ENCODE measurements at regions not wholly inside any gene's neighbourhood (a gene's known extent, or its start where the extent isn't known, plus 50 kb on each side); places are given as distances from the start of the nearest gene placed in this dataset.

DNA sequence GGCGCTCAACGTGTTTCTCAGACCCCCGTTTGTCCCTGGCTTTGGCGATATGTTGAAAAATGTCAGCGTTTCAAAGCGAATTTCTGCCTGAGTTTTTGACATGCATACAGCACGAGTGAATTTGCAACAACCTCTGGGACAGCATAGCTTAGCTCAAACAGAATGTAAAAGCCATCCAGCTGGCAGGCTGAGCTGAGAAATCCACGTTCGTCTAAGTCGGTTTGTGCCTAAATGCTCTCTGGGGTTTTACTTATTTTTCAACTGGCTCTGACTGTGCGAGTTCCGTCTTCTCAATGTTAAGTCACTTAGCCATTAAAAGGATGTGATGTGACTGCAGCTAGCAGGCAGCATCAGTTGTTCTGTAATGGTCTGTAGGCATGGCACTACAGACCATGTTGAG is 243.5 kb upstream of the SLCO3A1 start:
- intact Hi-C loops (cut with DNase I): no loop called here
- DNase-seq: no peak
- Histone ChIP-seq H3K27me3 (no peaks in the 10 kb centered on the region), H3K4me3 (no peak overlapping the region), H3K27ac (no peak overlapping the region), H3K36me3 (no peaks in the 10 kb centered on the region), H3K4me1 (peaks cover 0 to 3% of the 10 kb centered on the region in 2 donors), H3K9me3 (no peaks in the 10 kb centered on the region)
- ATAC-seq: no peak
- TF ChIP-seq, protein P1, sequence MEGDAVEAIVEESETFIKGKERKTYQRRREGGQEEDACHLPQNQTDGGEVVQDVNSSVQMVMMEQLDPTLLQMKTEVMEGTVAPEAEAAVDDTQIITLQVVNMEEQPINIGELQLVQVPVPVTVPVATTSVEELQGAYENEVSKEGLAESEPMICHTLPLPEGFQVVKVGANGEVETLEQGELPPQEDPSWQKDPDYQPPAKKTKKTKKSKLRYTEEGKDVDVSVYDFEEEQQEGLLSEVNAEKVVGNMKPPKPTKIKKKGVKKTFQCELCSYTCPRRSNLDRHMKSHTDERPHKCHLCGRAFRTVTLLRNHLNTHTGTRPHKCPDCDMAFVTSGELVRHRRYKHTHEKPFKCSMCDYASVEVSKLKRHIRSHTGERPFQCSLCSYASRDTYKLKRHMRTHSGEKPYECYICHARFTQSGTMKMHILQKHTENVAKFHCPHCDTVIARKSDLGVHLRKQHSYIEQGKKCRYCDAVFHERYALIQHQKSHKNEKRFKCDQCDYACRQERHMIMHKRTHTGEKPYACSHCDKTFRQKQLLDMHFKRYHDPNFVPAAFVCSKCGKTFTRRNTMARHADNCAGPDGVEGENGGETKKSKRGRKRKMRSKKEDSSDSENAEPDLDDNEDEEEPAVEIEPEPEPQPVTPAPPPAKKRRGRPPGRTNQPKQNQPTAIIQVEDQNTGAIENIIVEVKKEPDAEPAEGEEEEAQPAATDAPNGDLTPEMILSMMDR (IDR thresholded peaks at IDR 0.05): no peak

- H3K27me3 ChIP-seq: no peaks in the 10 kb centered on the region
- H3K4me1 ChIP-seq: peaks cover 0 to 3% of the 10 kb centered on the region in 2 donors
- H3K4me3 ChIP-seq: no peak overlapping the region
- no peak overlapping the region for H3K27ac ChIP-seq
- no peak for ATAC-seq
- H3K36me3 ChIP-seq: no peaks in the 10 kb centered on the region
- TF ChIP-seq, protein P1 (IDR thresholded peaks at IDR 0.05): no peak
- H3K9me3 ChIP-seq: no peaks in the 10 kb centered on the region
- no peak for DNase-seq
- intact Hi-C loops (cut with DNase I): no loop called here
Measured at GRCh38 chr15:91611561-91612323, 241.8 kb upstream of the SLCO3A1 start.

DNA sequence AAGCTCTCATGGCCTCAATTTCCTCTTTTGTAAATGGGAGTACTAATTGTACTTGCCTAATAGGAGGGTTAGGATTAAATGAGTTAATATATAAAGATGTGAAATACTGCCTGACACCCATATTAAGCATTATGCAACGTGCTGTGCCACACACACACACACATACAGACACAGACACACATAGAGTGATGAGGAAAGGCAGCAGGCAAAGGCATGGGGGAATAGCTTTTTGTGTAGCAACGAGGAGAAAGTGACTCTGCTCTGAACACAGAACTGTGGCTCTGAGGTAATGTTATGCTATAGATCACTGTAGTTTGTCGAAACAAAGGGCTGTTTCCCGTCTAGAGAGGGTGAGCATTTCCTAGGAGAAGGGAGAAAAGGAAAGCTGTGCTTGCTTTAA is 233.3 kb upstream of the SLCO3A1 start:
- TF ChIP-seq, protein P1 (IDR thresholded peaks at IDR 0.05): no peak
- no peak overlapping the region for H3K4me3 ChIP-seq
- intact Hi-C loops (cut with DNase I): no loop called here
- no peak overlapping the region for H3K27ac ChIP-seq
- no peak for ATAC-seq
- H3K4me1 ChIP-seq: no peaks in the 10 kb centered on the region
- no peaks in the 10 kb centered on the region for H3K36me3 ChIP-seq
- DNase-seq: no peak
- H3K9me3 ChIP-seq: no peaks in the 10 kb centered on the region
- no peaks in the 10 kb centered on the region for H3K27me3 ChIP-seq

DNA sequence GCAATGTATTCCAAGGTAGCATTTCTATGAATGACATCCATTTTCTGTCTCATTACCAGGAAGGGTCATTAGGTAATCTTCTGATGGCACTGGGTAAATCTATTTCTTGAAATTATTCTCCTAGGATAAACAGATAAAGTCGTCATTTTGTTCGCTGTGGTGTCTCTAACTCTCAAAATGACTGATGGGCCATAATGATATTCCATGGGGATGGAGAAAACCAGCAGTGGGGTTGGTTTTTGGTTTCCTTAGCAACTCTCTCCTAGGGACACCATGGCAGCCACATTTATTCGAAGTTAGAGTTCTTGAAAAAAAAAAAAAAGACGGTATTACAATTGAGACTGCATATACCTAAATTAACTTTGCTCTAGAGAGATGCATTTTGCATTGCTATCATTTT is 231.3 kb upstream of the SLCO3A1 start:
- DNase-seq: no peak
- no peaks in the 10 kb centered on the region for H3K27me3 ChIP-seq
- no peak for ATAC-seq
- H3K4me3 ChIP-seq: no peak overlapping the region
- TF ChIP-seq, protein P1 (IDR thresholded peaks at IDR 0.05): no peak
- no peaks in the 10 kb centered on the region for H3K9me3 ChIP-seq
- no peaks in the 10 kb centered on the region for H3K4me1 ChIP-seq
- H3K27ac ChIP-seq: no peak overlapping the region
- intact Hi-C loops (cut with DNase I): no loop called here
- H3K36me3 ChIP-seq: no peaks in the 10 kb centered on the region

GRCh38 chr15:91622711-91623342 is 230.7 kb upstream of the SLCO3A1 start:
- no peaks in the 10 kb centered on the region for H3K9me3 ChIP-seq
- TF ChIP-seq, protein P1 (IDR thresholded peaks at IDR 0.05): no peak
- no peaks in the 10 kb centered on the region for H3K36me3 ChIP-seq
- H3K4me3 ChIP-seq: no peak overlapping the region
- H3K27me3 ChIP-seq: no peaks in the 10 kb centered on the region
- no peak overlapping the region for H3K27ac ChIP-seq
- ATAC-seq (no peak), DNase-seq (no peak)
- intact Hi-C loops (cut with DNase I): no loop called here
- H3K4me1 ChIP-seq: no peaks in the 10 kb centered on the region

All from left lung (tissue), 4 donors.